ENCODE measurements at regions not wholly inside any gene's neighbourhood (a gene's known extent, or its start where the extent isn't known, plus 50 kb on each side); places are given as distances from the start of the nearest gene placed in this dataset.

- Histone ChIP-seq H3K4me3 (no peak overlapping the region), H3K27ac (replicated peaks) (no peak overlapping the region), H3K9me3 (replicated peaks) (no peaks in the 10 kb centered on the region), H3K27me3 (ENCODE audit: low read depth) (no peaks in the 10 kb centered on the region), H3K36me3 (no peaks in the 10 kb centered on the region), H3K4me1 (no peaks in the 10 kb centered on the region)
- no peak for TF ChIP-seq CTCF (IDR thresholded peaks at IDR 0.05; ENCODE audit: borderline replicate concordance)
- intact Hi-C loops (cut with micrococcal nuclease), result no loop called here
- no peak for DNase-seq
These were observed 170.1 kb upstream of the THUMPD2 start for GRCh38 chr2:39949131-39949530.

GRCh38 chr2:39948016-39948719 is 169.1 kb upstream of the THUMPD2 start:
- DNase-seq, result no peak
- Histone ChIP-seq H3K9me3 (replicated peaks) (no peaks in the 10 kb centered on the region), H3K27me3 (ENCODE audit: low read depth) (no peaks in the 10 kb centered on the region), H3K4me3 (no peak overlapping the region), H3K36me3 (no peaks in the 10 kb centered on the region), H3K4me1 (no peaks in the 10 kb centered on the region), H3K27ac (replicated peaks) (no peak overlapping the region)
- no peak for TF ChIP-seq CTCF (IDR thresholded peaks at IDR 0.05; ENCODE audit: borderline replicate concordance)
- intact Hi-C loops (cut with micrococcal nuclease), result no loop called here

GRCh38 chr2:39947294-39948015 is 168.4 kb upstream of the THUMPD2 start:
- Histone ChIP-seq H3K27ac (replicated peaks) (no peak overlapping the region), H3K27me3 (ENCODE audit: low read depth) (no peaks in the 10 kb centered on the region), H3K36me3 (no peaks in the 10 kb centered on the region), H3K4me3 (no peak overlapping the region), H3K9me3 (replicated peaks) (no peaks in the 10 kb centered on the region), H3K4me1 (no peaks in the 10 kb centered on the region)
- TF ChIP-seq CTCF (IDR thresholded peaks at IDR 0.05; ENCODE audit: borderline replicate concordance), result no peak
- no peak for DNase-seq
- intact Hi-C loops (cut with micrococcal nuclease), result no loop called here

DNA sequence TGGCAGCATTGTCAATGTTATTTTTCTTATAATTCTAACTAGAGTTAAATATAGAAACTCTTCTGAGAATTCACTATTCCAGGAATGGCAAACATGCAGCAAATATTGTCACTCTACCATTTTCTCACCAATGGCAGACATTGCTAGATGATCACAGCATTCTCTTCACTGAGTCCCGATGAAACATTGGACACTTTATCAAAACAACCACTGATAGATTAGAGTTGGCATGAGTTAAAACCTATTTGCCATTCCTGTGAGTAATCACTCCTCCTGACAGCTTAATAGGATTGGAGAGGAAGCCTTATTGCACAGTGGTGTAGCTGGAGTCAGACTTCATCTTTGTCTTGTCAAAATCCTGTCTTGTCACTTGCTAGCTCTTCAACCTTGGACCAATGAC is 163.9 kb upstream of the THUMPD2 start:
- Histone ChIP-seq H3K9me3 (replicated peaks) (no peaks in the 10 kb centered on the region), H3K4me3 (no peak overlapping the region), H3K36me3 (no peaks in the 10 kb centered on the region), H3K27ac (replicated peaks) (no peak overlapping the region), H3K4me1 (no peaks in the 10 kb centered on the region), H3K27me3 (ENCODE audit: low read depth) (no peaks in the 10 kb centered on the region)
- no peak for DNase-seq
- TF ChIP-seq CTCF (IDR thresholded peaks at IDR 0.05; ENCODE audit: borderline replicate concordance), result no peak
- intact Hi-C loops (cut with micrococcal nuclease), result no loop called here

DNA sequence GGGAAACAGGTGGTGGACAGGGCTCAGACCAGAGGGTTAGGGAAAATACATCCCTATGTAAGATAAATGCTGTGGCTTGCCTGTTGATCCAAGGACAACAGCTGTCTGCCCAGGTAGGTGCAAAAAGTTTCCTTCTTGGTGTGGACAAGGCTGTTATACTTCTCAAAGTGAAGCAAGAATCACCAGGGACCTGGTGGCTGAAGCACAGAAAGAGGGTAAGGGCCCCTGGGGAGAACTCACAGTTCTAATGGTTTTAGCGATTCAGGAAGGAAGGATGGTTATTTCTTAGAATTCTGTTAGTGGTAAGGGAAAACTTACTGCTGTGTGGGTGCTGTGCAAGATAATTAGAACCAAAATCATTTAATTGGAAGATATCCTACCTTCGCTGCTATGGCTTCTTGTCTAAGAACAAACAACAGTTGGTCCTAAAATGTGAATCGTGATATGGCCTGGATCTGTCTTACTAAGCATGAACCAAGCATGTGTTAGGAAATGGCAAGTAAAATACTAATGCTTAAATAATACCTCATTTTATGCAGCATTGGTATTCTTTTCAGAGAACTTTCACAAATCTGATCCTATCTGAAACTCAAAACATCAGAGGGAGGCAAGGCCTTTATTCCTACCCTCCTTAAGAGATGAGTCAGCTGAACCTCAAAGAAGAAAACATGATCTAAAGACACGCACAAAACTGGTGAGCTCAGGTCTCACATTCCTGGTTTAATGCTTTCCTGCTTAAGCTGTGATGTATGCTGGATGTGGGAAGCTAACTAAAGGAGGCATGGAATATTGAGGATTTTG is 159.2 kb upstream of the THUMPD2 start:
- no peaks in the 10 kb centered on the region for H3K9me3 ChIP-seq (replicated peaks)
- no peaks in the 10 kb centered on the region for H3K4me1 ChIP-seq
- no peak overlapping the region for H3K4me3 ChIP-seq
- no peak overlapping the region for H3K27ac ChIP-seq (replicated peaks)
- no peaks in the 10 kb centered on the region for H3K27me3 ChIP-seq (ENCODE audit: low read depth)
- no peaks in the 10 kb centered on the region for H3K36me3 ChIP-seq
- intact Hi-C loops (cut with micrococcal nuclease), result no loop called here
- no peak for TF ChIP-seq CTCF (IDR thresholded peaks at IDR 0.05; ENCODE audit: borderline replicate concordance)
- DNase-seq, result no peak

Data from left ventricle myocardium inferior (tissue), 1 donor.